K562 (cell line): ENCODE measurements at regions not wholly inside any gene's neighbourhood (a gene's known extent, or its start where the extent isn't known, plus 50 kb on each side); places are given as distances from the start of the nearest gene placed in this dataset.

Experiments used
- ATAC-seq: fragments of 200-7000 bp; cut with Tn5 transposase; 3 replicates; pipeline ENCODE4 v1.9.1; 2020; ENCODE audit warnings: moderate library complexity
- BruUV-seq: library from RNA; stranded (reverse); fragments of 400-500 nt; replicated peaks from 2 replicates; lab custom pipeline; 2021; lab: Mats Ljungman, UMichigan
- CTCF ChIA-PET: fragments of 300-600 bp; formaldehyde crosslinking; extraction: SDS; loops from one replicate; lab custom pipeline; 2021; ENCODE audit warnings: low intra/inter-chr PET ratio; lab: Yijun Ruan, JAX
- POLR2A ChIA-PET: fragments of 300-600, 350-650 bp; sonication (Branson Sonifier 250); formaldehyde crosslinking; extraction: SDS; loops from one replicate; lab custom pipeline; 2021; ENCODE audit warnings: antibody characterized with exemption, inconsistent platforms; lab: Yijun Ruan, JAX
- DNase-seq, 4 experiments: peaks; one replicate each; pipeline versions ENCODE4 v3.0.0 to v3.0.0-alpha.2; 2011 to 2018; ENCODE audit warnings: low spot score in 3 of 4, mixed read lengths in 3 of 4; ENCODE audit errors: extremely low read depth in 1 of 4
- FAIRE-seq: peaks from 2 replicates; lab custom pipeline; 2011; peaks lifted over from hg19 to GRCh38; lab: Jason Lieb, UNC
- H2AFZ ChIP-seq: 2 replicates; pipeline ENCODE4 v1.6.0; 2011; ENCODE audit warnings: low read depth, low read length, control low read depth, inconsistent platforms
- H3K27ac ChIP-seq: fragments of 200-600 bp; 3 replicates; pipeline ENCODE4 v1.8.0; 2011; ENCODE audit warnings: low read depth, mild to moderate bottlenecking, control low read depth, inconsistent platforms, low read length, moderate library complexity, mixed read lengths; ENCODE audit errors: extremely low read depth
- H3K27me3 ChIP-seq, 2 experiments: fragments of 300-600 bp in 1 of 2; 2 replicates in 1 of 2; 3 replicates in 1 of 2; pipeline versions ENCODE4 v1.6.0 to v1.8.0; 2011; ENCODE audit warnings: inconsistent platforms in 2 of 2, low read length in 2 of 2, mild to moderate bottlenecking in 1 of 2, mixed read lengths in 1 of 2, moderate library complexity in 1 of 2; ENCODE audit not compliant: control insufficient read depth in 2 of 2, insufficient read depth in 2 of 2
- H3K36me3 ChIP-seq: fragments of 300-600 bp; 3 replicates; pipeline ENCODE4 v1.8.0; 2011; ENCODE audit warnings: mild to moderate bottlenecking, low read length, inconsistent platforms; ENCODE audit not compliant: control insufficient read depth, insufficient read depth
- H3K4me1 ChIP-seq, 2 experiments: fragments of 200-600 bp in 1 of 2; replicated peaks in 1 of 2; 2 replicates in 1 of 2; 3 replicates in 1 of 2; pipeline versions ENCODE4 v1.5.1 to v1.8.0; 2011; ENCODE audit warnings: inconsistent platforms in 2 of 2, low read length in 2 of 2, mild to moderate bottlenecking in 1 of 2, mixed read lengths in 1 of 2, moderate library complexity in 1 of 2; ENCODE audit not compliant: control insufficient read depth in 2 of 2, insufficient read depth in 2 of 2
- H3K4me2 ChIP-seq: 2 replicates; pipeline ENCODE4 v1.6.1; 2011; ENCODE audit warnings: low read length, control low read depth, inconsistent platforms, mixed read lengths; ENCODE audit not compliant: insufficient read depth
- H3K4me3 ChIP-seq: fragments of 200-600 bp; sonication (generic), shearing (Covaris generic); 2 replicates; pipeline ENCODE4 v1.5.1; 2016; ENCODE audit warnings: control low read depth, inconsistent platforms
- H3K79me2 ChIP-seq: fragments of 200-600 bp; 3 replicates; pipeline ENCODE4 v1.8.0; 2011; ENCODE audit warnings: low read length, inconsistent platforms; ENCODE audit not compliant: control insufficient read depth, insufficient read depth
- H3K9ac ChIP-seq, 2 experiments: 2 replicates each; pipeline versions ENCODE4 v1.6.0 to v1.6.1; 2011; ENCODE audit warnings: low read depth in 2 of 2, low read length in 2 of 2, control low read depth in 1 of 2, inconsistent platforms in 1 of 2, mild to moderate bottlenecking in 1 of 2, mixed read lengths in 1 of 2; ENCODE audit not compliant: insufficient read depth in 1 of 2
- H3K9me1 ChIP-seq: one replicate; pipeline ENCODE4 v1.6.0; 2011; ENCODE audit warnings: inconsistent platforms, mild to moderate bottlenecking, low read length, moderate library complexity; ENCODE audit not compliant: control insufficient read depth, insufficient read depth
- H3K9me3 ChIP-seq: replicated peaks from 2 replicates; pipeline ENCODE4 v1.5.1; 2011; ENCODE audit warnings: low read depth, low read length, inconsistent platforms; ENCODE audit not compliant: control insufficient read depth, insufficient read depth
- H4K20me1 ChIP-seq: replicated peaks from 2 replicates; pipeline ENCODE4 v1.6.1; 2011; ENCODE audit warnings: low read length, inconsistent platforms, mixed read lengths; ENCODE audit not compliant: control insufficient read depth, insufficient read depth
- BRD9 ChIP-seq: fragments of 450-650 bp; IDR thresholded peaks from 2 replicates; pipeline ENCODE4 v1.6.1; 2018; ENCODE audit warnings: low read depth; ENCODE audit not compliant: partially characterized antibody
- CLOCK ChIP-seq: fragments of 250-450 bp; sonication (Bioruptor Pico); IDR thresholded peaks from 2 replicates; pipeline ENCODE4 v1.4.0; 2020; ENCODE audit warnings: mild to moderate bottlenecking, moderate library complexity, borderline replicate concordance
- CXXC5 ChIP-seq: fragments of 250-450 bp; sonication (Bioruptor Pico); IDR thresholded peaks from 2 replicates; pipeline ENCODE4 v1.8.0; 2022; ENCODE audit warnings: inconsistent platforms, mild to moderate bottlenecking, moderate library complexity
- MCM5 ChIP-seq: fragments of 450-650 bp; IDR thresholded peaks from 2 replicates; pipeline ENCODE4 v1.6.1; 2016; ENCODE audit warnings: low read depth
- MED1 ChIP-seq: sonication (generic); formaldehyde crosslinking; IDR thresholded peaks from 2 replicates; pipeline ENCODE4 v1.8.1; 2023; ENCODE audit warnings: missing genetic modification reagents, borderline replicate concordance
- RBM39 ChIP-seq: fragments of 200-400 bp; formaldehyde crosslinking; optimal IDR thresholded peaks from 2 replicates; pipeline ENCODE3; 2018; ENCODE audit warnings: low read depth, low read length
- ZC3H8 ChIP-seq: fragments of 450-650 bp; IDR thresholded peaks from 2 replicates; pipeline ENCODE4 v1.6.1; 2017
- ZNF212 ChIP-seq: fragments of 450-650 bp; formaldehyde crosslinking; IDR thresholded peaks from 2 replicates; pipeline ENCODE4 v1.4.0; 2020; ENCODE audit warnings: mild to moderate bottlenecking
- ZNF408 ChIP-seq: fragments of 250-450 bp; sonication (Bioruptor Pico); IDR thresholded peaks from 2 replicates; pipeline ENCODE4 v1.4.0; 2020; ENCODE audit warnings: low read depth, mild to moderate bottlenecking, moderate library complexity
- ZNF57 ChIP-seq: fragments of 450-650 bp; formaldehyde crosslinking; IDR thresholded peaks from 2 replicates; pipeline ENCODE4 v1.4.0; 2020; ENCODE audit warnings: mild to moderate bottlenecking, moderate library complexity
- WGBS: fragments of 100-300 bp; shearing (Covaris generic); methylation state at CpG from one replicate; pipeline ENCODE4 v1.1.6; 2016; ENCODE audit warnings: low coverage, mixed read lengths; ENCODE audit not compliant: insufficient coverage; ENCODE audit errors: missing lambda C conversion rate; 5-methylcytosine and 5-hydroxymethylcytosine counted together
- in situ Hi-C: fragments of 300-500 bp; cut with MboI; formaldehyde crosslinking; loops from 4 replicates; pipeline ENCODE4 v1.15.0; 2018; ENCODE audit warnings: inconsistent platforms, mixed read lengths
- intact Hi-C: fragments of 100-400 bp; cut with micrococcal nuclease; formaldehyde crosslinking; loops from 2 replicates; pipeline ENCODE4 v1.14.2; 2022
- TF ChIP-seq, protein P1 (sequence below): fragments of 200-800 bp; sonication (Bioruptor generic); IDR thresholded peaks from 2 replicates; pipeline ENCODE4 v1.6.1; 2016; ENCODE audit warnings: missing genetic modification characterization, missing compliant biosample characterization

DNA sequence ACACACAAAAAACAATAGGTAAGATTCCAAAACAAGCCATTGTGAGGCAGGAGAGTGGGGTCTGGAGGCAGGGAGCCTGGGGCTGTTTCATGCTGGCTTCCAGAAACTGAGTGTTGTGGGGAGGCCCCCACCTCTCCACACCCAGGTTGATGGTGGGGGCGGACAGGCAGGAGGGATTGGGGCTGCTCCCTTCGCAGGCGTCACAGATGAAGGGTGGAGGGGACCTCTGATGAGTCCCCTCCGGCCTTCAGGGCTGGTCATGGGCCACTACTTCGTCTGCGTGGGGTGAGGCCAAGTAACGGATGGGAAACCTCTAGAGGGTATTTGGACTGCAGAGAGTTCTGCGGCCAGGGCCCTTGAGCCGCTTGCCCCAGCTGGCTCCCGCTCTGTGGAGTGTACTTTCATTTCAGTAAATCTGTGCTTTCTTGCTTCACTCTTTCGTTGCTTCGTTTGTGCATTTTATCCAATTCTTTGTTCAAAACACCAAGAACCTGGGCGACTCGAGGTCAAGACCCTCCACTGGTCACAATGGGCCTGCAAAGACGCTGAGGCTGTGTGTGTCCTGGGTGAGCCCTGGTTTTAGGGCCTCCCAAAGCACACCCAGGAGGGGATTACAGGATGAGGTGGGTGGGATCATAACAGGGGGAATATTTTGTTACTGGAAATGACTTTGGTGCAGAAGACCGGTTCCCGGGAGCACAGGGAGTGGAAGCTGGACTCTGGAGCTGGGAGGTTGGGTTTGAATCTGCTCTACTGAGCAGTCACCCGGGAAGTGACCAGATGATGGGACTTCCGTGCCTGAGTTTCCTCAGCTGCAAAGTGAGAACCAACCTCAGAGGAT is 83.7 kb upstream of the ADRA2C start:
- Histone ChIP-seq H3K4me1 (no peaks in the 10 kb centered on the region; a peak in 1 of 5 replicates), H2AFZ (no peak overlapping the region), H3K4me2 (no peak overlapping the region), H3K9ac (no peak overlapping the region), H3K27ac (no peak overlapping the region), H3K9me1 (peaks cover 5% of the 10 kb centered on the region), H3K36me3 (no peaks in the 10 kb centered on the region), H3K27me3 (peaks cover 30 to 83% of the 10 kb centered on the region in 2 experiments; a peak in 4 of 5 replicates), H3K4me3 (no peak overlapping the region), H3K79me2 (no peaks in the 10 kb centered on the region), H4K20me1 (peaks cover 2% of the 10 kb centered on the region; the same call in 1 of the 2 replicates), H3K9me3 (no peaks in the 10 kb centered on the region)
- intact Hi-C loops (no loop called here), in situ Hi-C loops (no loop called here)
- FAIRE-seq (no peak), DNase-seq (no peak), ATAC-seq (no peak)
- no peak for TF ChIP-seq CLOCK
- no peak for TF ChIP-seq CXXC5
- TF ChIP-seq ZNF212 (CRISPR knock-in tag), result no peak
- no peak for TF ChIP-seq ZNF57 (CRISPR knock-in tag)
- TF ChIP-seq RBM39, result no peak
- TF ChIP-seq, protein P1, sequence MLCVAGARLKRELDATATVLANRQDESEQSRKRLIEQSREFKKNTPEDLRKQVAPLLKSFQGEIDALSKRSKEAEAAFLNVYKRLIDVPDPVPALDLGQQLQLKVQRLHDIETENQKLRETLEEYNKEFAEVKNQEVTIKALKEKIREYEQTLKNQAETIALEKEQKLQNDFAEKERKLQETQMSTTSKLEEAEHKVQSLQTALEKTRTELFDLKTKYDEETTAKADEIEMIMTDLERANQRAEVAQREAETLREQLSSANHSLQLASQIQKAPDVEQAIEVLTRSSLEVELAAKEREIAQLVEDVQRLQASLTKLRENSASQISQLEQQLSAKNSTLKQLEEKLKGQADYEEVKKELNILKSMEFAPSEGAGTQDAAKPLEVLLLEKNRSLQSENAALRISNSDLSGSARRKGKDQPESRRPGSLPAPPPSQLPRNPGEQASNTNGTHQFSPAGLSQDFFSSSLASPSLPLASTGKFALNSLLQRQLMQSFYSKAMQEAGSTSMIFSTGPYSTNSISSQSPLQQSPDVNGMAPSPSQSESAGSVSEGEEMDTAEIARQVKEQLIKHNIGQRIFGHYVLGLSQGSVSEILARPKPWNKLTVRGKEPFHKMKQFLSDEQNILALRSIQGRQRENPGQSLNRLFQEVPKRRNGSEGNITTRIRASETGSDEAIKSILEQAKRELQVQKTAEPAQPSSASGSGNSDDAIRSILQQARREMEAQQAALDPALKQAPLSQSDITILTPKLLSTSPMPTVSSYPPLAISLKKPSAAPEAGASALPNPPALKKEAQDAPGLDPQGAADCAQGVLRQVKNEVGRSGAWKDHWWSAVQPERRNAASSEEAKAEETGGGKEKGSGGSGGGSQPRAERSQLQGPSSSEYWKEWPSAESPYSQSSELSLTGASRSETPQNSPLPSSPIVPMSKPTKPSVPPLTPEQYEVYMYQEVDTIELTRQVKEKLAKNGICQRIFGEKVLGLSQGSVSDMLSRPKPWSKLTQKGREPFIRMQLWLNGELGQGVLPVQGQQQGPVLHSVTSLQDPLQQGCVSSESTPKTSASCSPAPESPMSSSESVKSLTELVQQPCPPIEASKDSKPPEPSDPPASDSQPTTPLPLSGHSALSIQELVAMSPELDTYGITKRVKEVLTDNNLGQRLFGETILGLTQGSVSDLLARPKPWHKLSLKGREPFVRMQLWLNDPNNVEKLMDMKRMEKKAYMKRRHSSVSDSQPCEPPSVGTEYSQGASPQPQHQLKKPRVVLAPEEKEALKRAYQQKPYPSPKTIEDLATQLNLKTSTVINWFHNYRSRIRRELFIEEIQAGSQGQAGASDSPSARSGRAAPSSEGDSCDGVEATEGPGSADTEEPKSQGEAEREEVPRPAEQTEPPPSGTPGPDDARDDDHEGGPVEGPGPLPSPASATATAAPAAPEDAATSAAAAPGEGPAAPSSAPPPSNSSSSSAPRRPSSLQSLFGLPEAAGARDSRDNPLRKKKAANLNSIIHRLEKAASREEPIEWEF (CRISPR knock-in tag), result no peak
- no peak for TF ChIP-seq BRD9
- no peak for TF ChIP-seq ZNF408 (CRISPR knock-in tag)
- no peak for TF ChIP-seq MED1 (CRISPR knock-in tag)
- no peak for TF ChIP-seq MCM5
- TF ChIP-seq ZC3H8, result no peak
- ChIA-PET CTCF (no interaction called here), POLR2A (interaction anchor here (0.6 kb wide), 1 partner anchor 8 kb away, joined by 3 read pairs; no protein-coding TSS in a partner anchor)
- WGBS, result 0% methylated on average over 16 of the region's 19 CpGs
- no TSS peak for BruUV-seq
